ENCODE measurements at regions not wholly inside any gene's neighbourhood (a gene's known extent, or its start where the extent isn't known, plus 50 kb on each side); places are given as distances from the start of the nearest gene placed in this dataset.

GRCh38 chr18:41899535-41899934, 55.5 kb upstream of the PIK3C3 start:
- CTCF ChIA-PET = no interaction called here
- Histone ChIP-seq H3K27ac (ENCODE audit: low read length) (no peak overlapping the region), H3K36me3 (ENCODE audit: control insufficient read depth in 2 of 2, extremely low read depth in 1 of 2, insufficient read depth in 1 of 2, low read length in 1 of 2) (no peaks in the 10 kb centered on the region), H3K9me3 (no peaks in the 10 kb centered on the region), H3K27me3 (replicated peaks in 1 of 2; ENCODE audit: control insufficient read depth in 2 of 2, extremely low read depth in 1 of 2, insufficient read depth in 2 of 2, low read length in 1 of 2) (no peaks in the 10 kb centered on the region), H3K4me1 (ENCODE audit: control insufficient read depth in 1 of 2, extremely low read depth in 1 of 2, insufficient read depth in 2 of 2, low read length in 2 of 2) (no peaks in the 10 kb centered on the region), H3K4me3 (ENCODE audit: control insufficient read depth in 1 of 2, extremely low read depth in 1 of 2, low read length in 1 of 2) (no peak overlapping the region)
- DNase-seq = no peak
- no peak for ATAC-seq (replicated peaks in 1 of 4)
- H3K27ac Mint-ChIP-seq = no peak overlapping the region
- WGBS (ENCODE audit: insufficient coverage) = no CpG with 5 or more reads among the region's 2 CpGs
- no peak overlapping the region for H3K4me3 Mint-ChIP-seq
- H3K36me3 Mint-ChIP-seq = no peaks in the 10 kb centered on the region
- H3K9me3 Mint-ChIP-seq = no peaks in the 10 kb centered on the region
- POLR2A ChIA-PET = no interaction called here
- no peaks in the 10 kb centered on the region for H3K4me1 Mint-ChIP-seq
- peaks cover 0 to 10% of the 10 kb centered on the region in 2 donors for H3K27me3 Mint-ChIP-seq

- ChIA-PET POLR2A (no interaction called here), CTCF (no interaction called here)
- Mint-ChIP-seq H3K27me3 (peaks cover 0 to 18% of the 10 kb centered on the region in 2 donors), H3K27ac (no peak overlapping the region), H3K36me3 (no peaks in the 10 kb centered on the region), H3K4me3 (no peak overlapping the region), H3K4me1 (no peaks in the 10 kb centered on the region), H3K9me3 (no peaks in the 10 kb centered on the region)
- H3K27me3 ChIP-seq (replicated peaks in 1 of 2; ENCODE audit: control insufficient read depth in 2 of 2, extremely low read depth in 1 of 2, insufficient read depth in 2 of 2, low read length in 1 of 2) = no peaks in the 10 kb centered on the region
- no peak for DNase-seq
- no peaks in the 10 kb centered on the region for H3K9me3 ChIP-seq
- ATAC-seq (replicated peaks in 1 of 4) = no peak
- H3K27ac ChIP-seq (ENCODE audit: low read length) = no peak overlapping the region
- no peak overlapping the region for H3K4me3 ChIP-seq (ENCODE audit: control insufficient read depth in 1 of 2, extremely low read depth in 1 of 2, low read length in 1 of 2)
- no peaks in the 10 kb centered on the region for H3K36me3 ChIP-seq (ENCODE audit: control insufficient read depth in 2 of 2, extremely low read depth in 1 of 2, insufficient read depth in 1 of 2, low read length in 1 of 2)
- H3K4me1 ChIP-seq (ENCODE audit: control insufficient read depth in 1 of 2, extremely low read depth in 1 of 2, insufficient read depth in 2 of 2, low read length in 2 of 2) = no peaks in the 10 kb centered on the region
Measured at GRCh38 chr18:41893432-41893831, 61.6 kb upstream of the PIK3C3 start.

DNA sequence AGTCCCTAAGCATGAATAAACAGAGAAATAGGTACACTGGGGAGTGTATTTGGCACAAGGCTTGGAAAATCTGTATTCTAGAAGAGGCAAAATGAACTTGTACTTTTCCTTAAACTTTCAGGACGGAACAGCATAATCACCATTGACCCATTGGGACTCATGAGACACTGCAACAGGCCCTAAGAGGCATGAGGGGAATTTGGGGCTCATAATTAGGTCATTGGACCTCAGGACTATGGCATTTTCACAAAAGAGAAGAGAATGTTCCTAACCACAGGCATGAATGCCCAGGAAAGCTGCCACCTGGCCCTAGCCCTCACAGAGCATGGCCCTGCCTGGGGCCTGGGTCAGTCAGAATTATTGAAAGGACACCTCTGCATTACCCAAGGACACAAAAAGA, 67.9 kb upstream of the PIK3C3 start:
- H3K36me3 ChIP-seq (ENCODE audit: control insufficient read depth in 2 of 2, extremely low read depth in 1 of 2, insufficient read depth in 1 of 2, low read length in 1 of 2) = no peaks in the 10 kb centered on the region
- 40% methylated on average over 1 of the region's 1 CpG for WGBS (ENCODE audit: insufficient coverage)
- POLR2A ChIA-PET = no interaction called here

DNA sequence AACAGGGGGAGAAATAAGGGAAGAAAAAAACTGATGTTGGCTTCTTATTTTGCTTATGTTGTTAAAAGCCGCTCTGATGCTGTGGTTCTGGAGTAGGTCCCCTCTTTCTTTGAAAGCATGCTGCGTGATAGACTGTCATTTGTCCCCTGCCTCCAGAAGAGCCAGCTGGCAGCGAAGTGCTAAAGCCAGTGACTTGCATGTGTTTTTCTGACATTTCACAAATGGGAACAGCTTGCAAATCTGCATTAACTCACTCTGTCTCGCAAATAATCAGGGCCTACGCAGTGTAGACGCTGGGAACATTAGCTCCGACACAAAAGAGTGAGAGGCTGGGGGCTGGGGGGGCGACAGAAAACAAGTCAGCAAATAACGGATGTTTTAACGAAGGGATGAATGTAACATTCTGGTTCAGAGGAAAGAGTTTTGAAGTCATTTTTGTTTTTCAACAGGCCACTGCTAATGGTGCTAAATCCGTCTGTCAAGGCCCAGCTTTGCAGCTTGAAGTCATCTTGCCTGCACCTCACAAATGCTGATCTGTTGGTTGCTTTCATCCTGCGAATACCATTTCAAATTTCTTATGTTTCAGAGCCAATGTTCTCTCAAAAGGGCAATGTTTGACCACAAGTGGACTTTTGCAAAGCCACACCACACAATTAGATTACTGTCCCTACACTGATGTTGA, 68.8 kb upstream of the PIK3C3 start:
- Histone ChIP-seq H3K4me1 (ENCODE audit: control insufficient read depth in 1 of 2, extremely low read depth in 1 of 2, insufficient read depth in 2 of 2, low read length in 2 of 2) (no peaks in the 10 kb centered on the region), H3K9me3 (no peaks in the 10 kb centered on the region), H3K36me3 (ENCODE audit: control insufficient read depth in 2 of 2, extremely low read depth in 1 of 2, insufficient read depth in 1 of 2, low read length in 1 of 2) (no peaks in the 10 kb centered on the region), H3K4me3 (ENCODE audit: control insufficient read depth in 1 of 2, extremely low read depth in 1 of 2, low read length in 1 of 2) (no peak overlapping the region), H3K27ac (ENCODE audit: low read length) (no peak overlapping the region), H3K27me3 (replicated peaks in 1 of 2; ENCODE audit: control insufficient read depth in 2 of 2, extremely low read depth in 1 of 2, insufficient read depth in 2 of 2, low read length in 1 of 2) (no peaks in the 10 kb centered on the region)
- 79% methylated on average over 11 of the region's 12 CpGs for WGBS (ENCODE audit: insufficient coverage)
- POLR2A ChIA-PET = no interaction called here
- no peaks in the 10 kb centered on the region for H3K9me3 Mint-ChIP-seq
- H3K27ac Mint-ChIP-seq = no peak overlapping the region
- H3K4me3 Mint-ChIP-seq = no peak overlapping the region
- no peaks in the 10 kb centered on the region for H3K27me3 Mint-ChIP-seq
- H3K4me1 Mint-ChIP-seq = no peaks in the 10 kb centered on the region
- H3K36me3 Mint-ChIP-seq = no peaks in the 10 kb centered on the region
- CTCF ChIA-PET = no interaction called here
- no peak for DNase-seq
- no peak for ATAC-seq (replicated peaks in 1 of 4)

More for the DNA sequence above, 67.9 kb upstream of the PIK3C3 start:
- Mint-ChIP-seq H3K27me3 (no peaks in the 10 kb centered on the region), H3K4me3 (no peak overlapping the region), H3K9me3 (no peaks in the 10 kb centered on the region), H3K27ac (no peak overlapping the region), H3K36me3 (no peaks in the 10 kb centered on the region), H3K4me1 (no peaks in the 10 kb centered on the region)
- CTCF ChIA-PET = no interaction called here
- no peak overlapping the region for H3K27ac ChIP-seq (ENCODE audit: low read length)
- H3K4me3 ChIP-seq (ENCODE audit: control insufficient read depth in 1 of 2, extremely low read depth in 1 of 2, low read length in 1 of 2) = no peak overlapping the region
- no peaks in the 10 kb centered on the region for H3K9me3 ChIP-seq
- no peaks in the 10 kb centered on the region for H3K27me3 ChIP-seq (replicated peaks in 1 of 2; ENCODE audit: control insufficient read depth in 2 of 2, extremely low read depth in 1 of 2, insufficient read depth in 2 of 2, low read length in 1 of 2)
- DNase-seq (no peak), ATAC-seq (replicated peaks in 1 of 4) (no peak)
- no peaks in the 10 kb centered on the region for H3K4me1 ChIP-seq (ENCODE audit: control insufficient read depth in 1 of 2, extremely low read depth in 1 of 2, insufficient read depth in 2 of 2, low read length in 2 of 2)

DNA sequence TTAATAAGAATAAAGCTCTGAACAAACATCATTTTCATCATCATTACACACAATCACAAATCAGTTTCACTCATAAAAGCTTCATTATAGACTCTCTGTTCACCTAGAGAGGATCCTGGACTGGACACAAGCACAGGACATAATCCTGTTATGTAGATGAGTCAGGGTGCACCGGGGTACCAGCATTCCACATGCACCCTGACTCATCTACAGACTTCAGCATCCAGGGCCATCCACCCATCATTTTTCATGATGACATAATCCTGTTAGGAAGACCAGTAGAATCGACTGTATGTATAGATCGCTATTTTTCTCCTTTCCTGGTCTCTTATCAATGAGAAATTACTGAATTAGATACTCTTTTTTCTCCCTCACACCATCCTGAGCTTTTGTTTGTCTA, 73.7 kb upstream of the PIK3C3 start:
- DNase-seq (no peak), ATAC-seq (replicated peaks in 1 of 4) (no peak)
- H3K27ac Mint-ChIP-seq = no peak overlapping the region
- H3K4me3 Mint-ChIP-seq = no peak overlapping the region
- Histone ChIP-seq H3K27ac (ENCODE audit: low read length) (no peak overlapping the region), H3K36me3 (ENCODE audit: control insufficient read depth in 2 of 2, extremely low read depth in 1 of 2, insufficient read depth in 1 of 2, low read length in 1 of 2) (no peaks in the 10 kb centered on the region), H3K9me3 (no peaks in the 10 kb centered on the region), H3K27me3 (replicated peaks in 1 of 2; ENCODE audit: control insufficient read depth in 2 of 2, extremely low read depth in 1 of 2, insufficient read depth in 2 of 2, low read length in 1 of 2) (no peaks in the 10 kb centered on the region), H3K4me1 (ENCODE audit: control insufficient read depth in 1 of 2, extremely low read depth in 1 of 2, insufficient read depth in 2 of 2, low read length in 2 of 2) (no peaks in the 10 kb centered on the region), H3K4me3 (ENCODE audit: control insufficient read depth in 1 of 2, extremely low read depth in 1 of 2, low read length in 1 of 2) (no peak overlapping the region)
- POLR2A ChIA-PET = no interaction called here
- H3K27me3 Mint-ChIP-seq = no peaks in the 10 kb centered on the region
- no peaks in the 10 kb centered on the region for H3K4me1 Mint-ChIP-seq
- 86% methylated on average over 1 of the region's 3 CpGs for WGBS (ENCODE audit: insufficient coverage)
- H3K36me3 Mint-ChIP-seq = no peaks in the 10 kb centered on the region
- CTCF ChIA-PET = no interaction called here
- no peaks in the 10 kb centered on the region for H3K9me3 Mint-ChIP-seq

GRCh38 chr18:41879256-41879655, 75.8 kb upstream of the PIK3C3 start:
- H3K27me3 Mint-ChIP-seq = peaks cover 0 to 6% of the 10 kb centered on the region in 2 donors
- no CpG with 5 or more reads among the region's 3 CpGs for WGBS (ENCODE audit: insufficient coverage)
- H3K9me3 Mint-ChIP-seq = no peaks in the 10 kb centered on the region
- no peak overlapping the region for H3K27ac Mint-ChIP-seq
- Histone ChIP-seq H3K27me3 (replicated peaks in 1 of 2; ENCODE audit: control insufficient read depth in 2 of 2, extremely low read depth in 1 of 2, insufficient read depth in 2 of 2, low read length in 1 of 2) (no peaks in the 10 kb centered on the region), H3K4me1 (ENCODE audit: control insufficient read depth in 1 of 2, extremely low read depth in 1 of 2, insufficient read depth in 2 of 2, low read length in 2 of 2) (no peaks in the 10 kb centered on the region), H3K27ac (ENCODE audit: low read length) (no peak overlapping the region), H3K36me3 (ENCODE audit: control insufficient read depth in 2 of 2, extremely low read depth in 1 of 2, insufficient read depth in 1 of 2, low read length in 1 of 2) (no peaks in the 10 kb centered on the region), H3K4me3 (ENCODE audit: control insufficient read depth in 1 of 2, extremely low read depth in 1 of 2, low read length in 1 of 2) (no peak overlapping the region), H3K9me3 (no peaks in the 10 kb centered on the region)
- no peak overlapping the region for H3K4me3 Mint-ChIP-seq
- DNase-seq (no peak), ATAC-seq (replicated peaks in 1 of 4) (no peak)
- CTCF ChIA-PET = no interaction called here
- no peaks in the 10 kb centered on the region for H3K4me1 Mint-ChIP-seq
- no peaks in the 10 kb centered on the region for H3K36me3 Mint-ChIP-seq
- POLR2A ChIA-PET = no interaction called here

GRCh38 chr18:41875094-41875780, 79.8 kb upstream of the PIK3C3 start:
- no peaks in the 10 kb centered on the region for H3K9me3 Mint-ChIP-seq
- Histone ChIP-seq H3K4me1 (ENCODE audit: control insufficient read depth in 1 of 2, extremely low read depth in 1 of 2, insufficient read depth in 2 of 2, low read length in 2 of 2) (no peaks in the 10 kb centered on the region), H3K36me3 (ENCODE audit: control insufficient read depth in 2 of 2, extremely low read depth in 1 of 2, insufficient read depth in 1 of 2, low read length in 1 of 2) (no peaks in the 10 kb centered on the region), H3K27ac (ENCODE audit: low read length) (no peak overlapping the region), H3K4me3 (ENCODE audit: control insufficient read depth in 1 of 2, extremely low read depth in 1 of 2, low read length in 1 of 2) (no peak overlapping the region), H3K27me3 (replicated peaks in 1 of 2; ENCODE audit: control insufficient read depth in 2 of 2, extremely low read depth in 1 of 2, insufficient read depth in 2 of 2, low read length in 1 of 2) (no peaks in the 10 kb centered on the region), H3K9me3 (no peaks in the 10 kb centered on the region)
- H3K4me3 Mint-ChIP-seq = no peak overlapping the region
- no peaks in the 10 kb centered on the region for H3K4me1 Mint-ChIP-seq
- no peak for ATAC-seq (replicated peaks in 1 of 4)
- no peaks in the 10 kb centered on the region for H3K36me3 Mint-ChIP-seq
- no peak overlapping the region for H3K27ac Mint-ChIP-seq
- peaks cover 0 to 15% of the 10 kb centered on the region in 2 donors for H3K27me3 Mint-ChIP-seq
- 60% methylated on average over 1 of the region's 3 CpGs for WGBS (ENCODE audit: insufficient coverage)
- no peak for DNase-seq
- ChIA-PET CTCF (no interaction called here), POLR2A (no interaction called here)

Data from T-cell (primary cell).